ENCODE measurements at regions not wholly inside any gene's neighbourhood (a gene's known extent, or its start where the extent isn't known, plus 50 kb on each side); places are given as distances from the start of the nearest gene placed in this dataset.

GRCh38 chr13:108006619-108007018 lies 208.7 kb downstream of the LIG4 start:
- no peak for TF ChIP-seq EZH2 (IDR thresholded peaks at IDR 0.05; ENCODE audit: low read length, unreplicated experiment)
- TF ChIP-seq CTCF (conservative IDR thresholded peaks at IDR 0.05; ENCODE audit: low read depth, low read length): no peak
- TF ChIP-seq EZH2phosphoT487 (IDR thresholded peaks at IDR 0.05; ENCODE audit: borderline replicate concordance, low read length): no peak

Measured in PC-3 (cell line).